HUDEP-2 (cell line): ENCODE measurements at regions not wholly inside any gene's neighbourhood (a gene's known extent, or its start where the extent isn't known, plus 50 kb on each side); places are given as distances from the start of the nearest gene placed in this dataset.
"Not testable (repeated sequence)": the region's sequence is repeated elsewhere in the genome, so short reads cannot be mapped to it uniquely, and the experiment has no call there.

Experiments
- DNase-seq, 76 experiments: peaks; one replicate each; lab custom pipeline; 2025; ENCODE audit not compliant: unreplicated experiment in 76 of 76; lab: John Stamatoyannopoulos, UW

GRCh38 chr13:64765636-64766035 lies 2464.5 kb downstream of the PCDH9 start:
- DNase-seq = no peak

GRCh38 chr13:64758521-64759244 lies 2471.5 kb downstream of the PCDH9 start:
- no peak for DNase-seq

- no peak for DNase-seq
These were observed 2473.5 kb downstream of the PCDH9 start for GRCh38 chr13:64756621-64757020.

- DNase-seq = no peak
These were observed 2474.2 kb downstream of the PCDH9 start for GRCh38 chr13:64755961-64756360.

- DNase-seq = no peak
These were observed 2476.7 kb downstream of the PCDH9 start for GRCh38 chr13:64753233-64754000.

- DNase-seq = no peak
These were observed 2480.8 kb downstream of the PCDH9 start for GRCh38 chr13:64749301-64749700.

GRCh38 chr13:64746845-64747244 lies 2483.3 kb downstream of the PCDH9 start:
- DNase-seq = no peak

- no peak for DNase-seq
These were observed 2489.6 kb downstream of the PCDH9 start for GRCh38 chr13:64740493-64740892.

GRCh38 chr13:64725492-64725891 lies 2504.6 kb downstream of the PCDH9 start:
- DNase-seq = no peak

- DNase-seq = no peak
These were observed 2506.4 kb downstream of the PCDH9 start for GRCh38 chr13:64723724-64724123.

- DNase-seq = no peak
These were observed 2512.0 kb downstream of the PCDH9 start for GRCh38 chr13:64718116-64718515.

- DNase-seq = no peak
These were observed 2513.2 kb downstream of the PCDH9 start for GRCh38 chr13:64716936-64717335.

GRCh38 chr13:64709079-64709478 lies 2521.1 kb downstream of the PCDH9 start:
- no peak for DNase-seq

GRCh38 chr13:64704121-64704649 lies 2526.0 kb downstream of the PCDH9 start:
- DNase-seq = no peak

- peak in 4 of 76 experiments; percentile 3 to 47 (median 6) for DNase-seq
These were observed 2532.9 kb downstream of the PCDH9 start for GRCh38 chr13:64697226-64697625.

- DNase-seq = no peak
These were observed 2541.1 kb downstream of the PCDH9 start for GRCh38 chr13:64688893-64689677.

- DNase-seq = not testable (repeated sequence)
These were observed 2543.6 kb downstream of the PCDH9 start for GRCh38 chr13:64686536-64686935.

- no peak for DNase-seq
These were observed 2545.3 kb downstream of the PCDH9 start for GRCh38 chr13:64684685-64685431.

GRCh38 chr13:64684108-64684507 lies 2546.0 kb downstream of the PCDH9 start:
- DNase-seq = no peak

- no peak for DNase-seq
These were observed 2549.4 kb downstream of the PCDH9 start for GRCh38 chr13:64680739-64681138.
